SU-DHL-6 (cell line): ENCODE measurements at regions not wholly inside any gene's neighbourhood (a gene's known extent, or its start where the extent isn't known, plus 50 kb on each side); places are given as distances from the start of the nearest gene placed in this dataset.

Experiments used
- H2AFZ ChIP-seq: fragments of 200-600 bp; sonication (generic); 2 replicates; pipeline ENCODE4 v1.6.1; 2014; ENCODE audit warnings: low read depth, mild to moderate bottlenecking, moderate library complexity, mixed read lengths, antibody characterized with exemption, low read length; ENCODE audit not compliant: severe bottlenecking
- H3F3A ChIP-seq: fragments of 200-600 bp; shearing (Covaris generic); 2 replicates; pipeline ENCODE4 v1.6.0; 2016; ENCODE audit warnings: antibody characterized with exemption, mild to moderate bottlenecking; ENCODE audit not compliant: insufficient read depth
- H3K27ac ChIP-seq: fragments of 200-600 bp; sonication (generic); 2 replicates; pipeline ENCODE4 v1.5.1; 2016; ENCODE audit warnings: low read depth, mild to moderate bottlenecking, low read length, moderate library complexity, mixed read lengths
- H3K27me3 ChIP-seq: fragments of 200-600 bp; sonication (generic), shearing (Covaris generic); 2 replicates; pipeline ENCODE4 v1.6.0; 2014; ENCODE audit warnings: mild to moderate bottlenecking, low read length
- H3K36me3 ChIP-seq: fragments of 200-600 bp; sonication (generic); 2 replicates; pipeline ENCODE4 v1.6.1; 2014; ENCODE audit warnings: mild to moderate bottlenecking, low read length, mixed read lengths
- H3K4me2 ChIP-seq: fragments of 300-600, 200-600 bp; shearing (Covaris generic), sonication (generic); 2 replicates; pipeline ENCODE4 v1.6.0; 2014; ENCODE audit warnings: low read length, low read depth, mild to moderate bottlenecking; ENCODE audit not compliant: poor library complexity, severe bottlenecking
- H3K4me3 ChIP-seq: fragments of 200-600 bp; sonication (generic); 2 replicates; pipeline ENCODE4 v1.5.1; 2014; ENCODE audit warnings: antibody characterized with exemption, low read length, mild to moderate bottlenecking, mixed read lengths; ENCODE audit not compliant: insufficient read depth, poor library complexity, severe bottlenecking
- H3K79me2 ChIP-seq: fragments of 200-600 bp; sonication (generic); 2 replicates; pipeline ENCODE4 v1.6.1; 2014; ENCODE audit warnings: mild to moderate bottlenecking, low read length, moderate library complexity; ENCODE audit not compliant: insufficient read depth
- H3K9ac ChIP-seq: fragments of 200-600 bp; sonication (generic); 2 replicates; pipeline ENCODE4 v1.7.0; 2014; ENCODE audit warnings: mild to moderate bottlenecking, low read length
- H3K9me2 ChIP-seq: fragments of 200-600 bp; sonication (generic); replicated peaks from 2 replicates; pipeline ENCODE4 v1.6.1; 2014; ENCODE audit warnings: low read length; ENCODE audit not compliant: insufficient read depth
- H3K9me3 ChIP-seq: fragments of 200-600 bp; sonication (generic); 2 replicates; pipeline ENCODE4 v1.6.1; 2014; ENCODE audit warnings: low read length, mixed read lengths; ENCODE audit not compliant: insufficient read depth
- H4K20me1 ChIP-seq: fragments of 200-600 bp; sonication (generic); 2 replicates; pipeline ENCODE4 v1.6.1; 2014; ENCODE audit warnings: low read depth, mild to moderate bottlenecking, antibody characterized with exemption, low read length, moderate library complexity, mixed read lengths
- EZH2phosphoT487 ChIP-seq: fragments of 200-600 bp; sonication (generic), shearing (Covaris generic); conservative IDR thresholded peaks from 2 replicates; pipeline ENCODE4 v1.6.1; 2018; ENCODE audit warnings: mild to moderate bottlenecking, antibody characterized with exemption, low read length, moderate library complexity, mixed read lengths
- TF ChIP-seq, protein P1 (sequence below): fragments of 200-600 bp; sonication (generic); IDR thresholded peaks from one replicate; pipeline ENCODE4 v1.5.1; 2017; ENCODE audit warnings: antibody characterized with exemption, mild to moderate bottlenecking, low read length, moderate library complexity; ENCODE audit not compliant: insufficient read depth, poor library complexity, severe bottlenecking

DNA sequence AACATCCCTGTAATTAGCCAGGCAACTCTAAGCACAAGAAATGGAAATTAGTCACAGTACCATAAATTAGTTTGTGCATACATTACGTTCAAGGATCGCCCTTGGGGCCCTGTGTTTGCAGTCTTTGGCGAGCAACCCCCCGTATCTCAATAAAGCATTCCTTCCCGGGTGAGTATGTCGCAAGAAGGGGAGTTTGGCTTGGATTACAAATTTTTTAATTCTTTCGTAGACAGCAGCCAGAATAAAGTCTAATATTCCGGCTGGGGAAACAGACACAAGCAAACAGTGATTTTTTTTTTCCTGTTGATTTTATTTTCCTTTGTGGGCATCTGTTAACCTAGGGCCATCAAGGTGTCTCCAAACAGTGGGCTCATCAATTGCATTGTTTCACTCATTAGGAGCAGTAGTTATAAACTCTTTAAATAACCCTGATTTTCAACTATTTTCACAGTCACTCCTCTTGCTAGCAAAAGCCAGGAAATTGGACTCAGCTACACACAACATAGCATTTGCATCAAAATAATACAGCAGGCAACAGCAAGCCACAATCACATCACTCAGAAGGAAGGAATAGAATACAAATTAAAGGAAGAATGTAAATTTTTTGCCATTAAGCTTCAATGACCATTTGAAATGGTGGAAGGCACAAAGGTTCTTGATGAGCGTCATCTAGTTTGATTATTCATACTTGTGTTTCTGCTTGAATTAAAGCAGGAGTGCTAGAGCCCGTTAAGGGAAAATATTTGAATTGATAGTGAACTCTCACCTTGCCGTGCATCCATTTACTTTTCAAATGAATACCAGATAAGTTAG is 85.3 kb downstream of the LINC00237 start:
- no peaks in the 10 kb centered on the region for H4K20me1 ChIP-seq
- H3K9ac ChIP-seq, result no peak overlapping the region
- H3K9me3 ChIP-seq, result no peaks in the 10 kb centered on the region
- TF ChIP-seq, protein P1, sequence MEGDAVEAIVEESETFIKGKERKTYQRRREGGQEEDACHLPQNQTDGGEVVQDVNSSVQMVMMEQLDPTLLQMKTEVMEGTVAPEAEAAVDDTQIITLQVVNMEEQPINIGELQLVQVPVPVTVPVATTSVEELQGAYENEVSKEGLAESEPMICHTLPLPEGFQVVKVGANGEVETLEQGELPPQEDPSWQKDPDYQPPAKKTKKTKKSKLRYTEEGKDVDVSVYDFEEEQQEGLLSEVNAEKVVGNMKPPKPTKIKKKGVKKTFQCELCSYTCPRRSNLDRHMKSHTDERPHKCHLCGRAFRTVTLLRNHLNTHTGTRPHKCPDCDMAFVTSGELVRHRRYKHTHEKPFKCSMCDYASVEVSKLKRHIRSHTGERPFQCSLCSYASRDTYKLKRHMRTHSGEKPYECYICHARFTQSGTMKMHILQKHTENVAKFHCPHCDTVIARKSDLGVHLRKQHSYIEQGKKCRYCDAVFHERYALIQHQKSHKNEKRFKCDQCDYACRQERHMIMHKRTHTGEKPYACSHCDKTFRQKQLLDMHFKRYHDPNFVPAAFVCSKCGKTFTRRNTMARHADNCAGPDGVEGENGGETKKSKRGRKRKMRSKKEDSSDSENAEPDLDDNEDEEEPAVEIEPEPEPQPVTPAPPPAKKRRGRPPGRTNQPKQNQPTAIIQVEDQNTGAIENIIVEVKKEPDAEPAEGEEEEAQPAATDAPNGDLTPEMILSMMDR, result no peak
- no peak for TF ChIP-seq EZH2phosphoT487
- H2AFZ ChIP-seq, result no peak overlapping the region
- H3K36me3 ChIP-seq, result no peaks in the 10 kb centered on the region
- no peaks in the 10 kb centered on the region for H3K9me2 ChIP-seq
- no peak overlapping the region for H3K4me2 ChIP-seq
- H3F3A ChIP-seq, result no peaks in the 10 kb centered on the region
- H3K79me2 ChIP-seq, result no peaks in the 10 kb centered on the region
- no peak overlapping the region for H3K27ac ChIP-seq
- no peaks in the 10 kb centered on the region for H3K27me3 ChIP-seq
- no peak overlapping the region for H3K4me3 ChIP-seq

- Histone ChIP-seq H3K9me3 (no peaks in the 10 kb centered on the region), H3K9me2 (no peaks in the 10 kb centered on the region), H2AFZ (no peak overlapping the region), H3F3A (no peaks in the 10 kb centered on the region), H3K4me2 (no peak overlapping the region), H3K27ac (no peak overlapping the region), H3K27me3 (no peaks in the 10 kb centered on the region), H4K20me1 (no peaks in the 10 kb centered on the region), H3K79me2 (no peaks in the 10 kb centered on the region), H3K36me3 (no peaks in the 10 kb centered on the region), H3K4me3 (no peak overlapping the region), H3K9ac (no peak overlapping the region)
- no peak for TF ChIP-seq EZH2phosphoT487
- TF ChIP-seq, protein P1, result no peak
These were observed 86.1 kb downstream of the LINC00237 start for GRCh38 chr20:21019814-21020658.

GRCh38 chr20:21019468-21019813 is 86.7 kb downstream of the LINC00237 start:
- Histone ChIP-seq H3K27me3 (no peaks in the 10 kb centered on the region), H3K79me2 (no peaks in the 10 kb centered on the region), H3K36me3 (no peaks in the 10 kb centered on the region), H3K9me3 (no peaks in the 10 kb centered on the region), H3K4me2 (no peak overlapping the region), H3K4me3 (no peak overlapping the region), H3K27ac (no peak overlapping the region), H2AFZ (no peak overlapping the region), H4K20me1 (no peaks in the 10 kb centered on the region), H3K9ac (no peak overlapping the region), H3F3A (no peaks in the 10 kb centered on the region), H3K9me2 (no peaks in the 10 kb centered on the region)
- no peak for TF ChIP-seq EZH2phosphoT487
- TF ChIP-seq, protein P1, result no peak
